HCT116 (cell line): ENCODE measurements at regions not wholly inside any gene's neighbourhood (a gene's known extent, or its start where the extent isn't known, plus 50 kb on each side); places are given as distances from the start of the nearest gene placed in this dataset.
A peak's percentile ranks its signal among the peaks of the same experiment; 100 is the strongest.

ENCODE experiments used
- ATAC-seq: fragments of 200-7000 bp; cut with Tn5 transposase; 2 replicates; pipeline ENCODE4 v1.9.1; 2020; ENCODE audit warnings: mild to moderate bottlenecking, moderate library complexity
- BruUV-seq: library from RNA; stranded (reverse); fragments of 400-500 nt; replicated peaks from 2 replicates; lab custom pipeline; 2021; lab: Mats Ljungman, UMichigan
- CTCF ChIA-PET: fragments of 300-600 bp; sonication (Branson Sonifier 250); formaldehyde crosslinking; loops from one replicate; lab custom pipeline; 2021; ENCODE audit warnings: antibody characterized with exemption; lab: Charles Lee
- POLR2A ChIA-PET: fragments of 300-600, 350-600 bp; sonication (Branson Sonifier 250); formaldehyde crosslinking; loops from one replicate; lab custom pipeline; 2021; ENCODE audit warnings: antibody characterized with exemption; lab: Charles Lee
- RAD21 ChIA-PET, 2 experiments: fragments of 300-600 bp; sonication (Branson Sonifier 250); formaldehyde crosslinking; loops; one replicate each; lab custom pipeline; 2023; ENCODE audit warnings: low total read pairs in 2 of 2; ENCODE audit not compliant: uncharacterized antibody in 2 of 2, unreplicated experiment in 2 of 2, low non-redundant PET in 1 of 2; lab: Charles Lee
- DNase-seq: peaks from one replicate; pipeline ENCODE4 v3.0.0-alpha.2; 2010; ENCODE audit warnings: low read depth, low spot score
- H2AFZ ChIP-seq: fragments of 200-600 bp; shearing (Covaris generic), sonication (generic); 2 replicates; pipeline ENCODE4 v1.6.1; 2017; ENCODE audit warnings: low read depth, mixed run types, mixed read lengths, antibody characterized with exemption, low read length; ENCODE audit not compliant: poor library complexity, severe bottlenecking
- H3K27ac ChIP-seq: 2 replicates; pipeline ENCODE4 v1.5.1; 2012; ENCODE audit warnings: low read depth, low read length
- H3K27me3 ChIP-seq: fragments of 200-600 bp; sonication (generic); 2 replicates; pipeline ENCODE4 v1.6.1; 2016; ENCODE audit warnings: mixed run types, low read length, mixed read lengths; ENCODE audit not compliant: insufficient read depth
- H3K36me3 ChIP-seq, 2 experiments: fragments of 200-500 bp in 1 of 2; fragments of 200-600 bp in 1 of 2; sonication (Bioruptor generic) in 1 of 2; sonication (generic) in 1 of 2; 2 replicates each; pipeline versions ENCODE4 v1.5.1 to v1.6.1; 2014 to 2016; ENCODE audit warnings: low read length in 2 of 2, inconsistent platforms in 1 of 2, mixed read lengths in 1 of 2, mixed run types in 1 of 2; ENCODE audit not compliant: insufficient read depth in 2 of 2, control insufficient read depth in 1 of 2
- H3K4me1 ChIP-seq, 2 experiments: fragments of 200-600 bp in 1 of 2; sonication (generic) in 1 of 2; 2 replicates each; pipeline versions ENCODE4 v1.5.1 to v1.6.1; 2012 to 2017; ENCODE audit warnings: low read length in 2 of 2, inconsistent platforms in 1 of 2, mild to moderate bottlenecking in 1 of 2, mixed read lengths in 1 of 2, mixed run types in 1 of 2, moderate library complexity in 1 of 2; ENCODE audit not compliant: insufficient read depth in 2 of 2, control insufficient read depth in 1 of 2
- H3K4me2 ChIP-seq: fragments of 200-600 bp; sonication (generic); 2 replicates; pipeline ENCODE4 v1.6.1; 2017; ENCODE audit warnings: mixed run types, low read length, mixed read lengths
- H3K4me3 ChIP-seq, 2 experiments: fragments of 200-600 bp in 1 of 2; sonication (generic) in 1 of 2; replicated peaks in 1 of 2; 2 replicates each; pipeline ENCODE4 v1.5.1; 2011 to 2016; ENCODE audit warnings: low read length in 2 of 2, control low read depth in 1 of 2, low read depth in 1 of 2, mild to moderate bottlenecking in 1 of 2, mixed read lengths in 1 of 2, mixed run types in 1 of 2
- H3K79me2 ChIP-seq: fragments of 200-600 bp; sonication (generic); 2 replicates; pipeline ENCODE4 v1.6.1; 2017; ENCODE audit warnings: mild to moderate bottlenecking, mixed run types, low read length, moderate library complexity, mixed read lengths; ENCODE audit not compliant: insufficient read depth
- H3K9ac ChIP-seq: fragments of 200-600 bp; sonication (generic); 2 replicates; pipeline ENCODE4 v1.6.1; 2016; ENCODE audit warnings: low read length, mixed read lengths
- H3K9me2 ChIP-seq: fragments of 200-600 bp; sonication (generic), shearing (Covaris generic); 2 replicates; pipeline ENCODE4 v1.6.1; 2017; ENCODE audit warnings: mixed run types, mild to moderate bottlenecking, moderate library complexity; ENCODE audit not compliant: insufficient read depth
- H3K9me3 ChIP-seq, 2 experiments: fragments of 200-500 bp in 1 of 2; fragments of 200-600 bp in 1 of 2; sonication (Bioruptor generic) in 1 of 2; sonication (generic) in 1 of 2; 2 replicates each; pipeline ENCODE4 v1.6.1; 2014 to 2017; ENCODE audit warnings: low read length in 2 of 2, mixed read lengths in 2 of 2, inconsistent platforms in 1 of 2, low read depth in 1 of 2, mild to moderate bottlenecking in 1 of 2, mixed run types in 1 of 2, moderate library complexity in 1 of 2; ENCODE audit not compliant: control insufficient read depth in 1 of 2, insufficient read depth in 1 of 2
- H4K20me1 ChIP-seq: fragments of 200-600 bp; sonication (generic), shearing (Covaris generic); 2 replicates; pipeline ENCODE4 v1.6.1; 2017; ENCODE audit warnings: mixed run types, mild to moderate bottlenecking, moderate library complexity; ENCODE audit not compliant: insufficient read depth
- CTCF ChIP-seq, 3 experiments: fragments of 200-600 bp in 1 of 3; sonication (generic) in 1 of 3; IDR thresholded peaks in 2 of 3; conservative IDR thresholded peaks in 1 of 3; 2 replicates each; pipeline ENCODE4 v1.5.1; 2012 to 2017; ENCODE audit warnings: low read depth in 2 of 3, low read length in 2 of 3, antibody characterized with exemption in 1 of 3, borderline replicate concordance in 1 of 3, control low read depth in 1 of 3, mild to moderate bottlenecking in 1 of 3, mixed read lengths in 1 of 3, mixed run types in 1 of 3, moderate library complexity in 1 of 3; ENCODE audit not compliant: insufficient read depth in 1 of 3
- EGR1 ChIP-seq: IDR thresholded peaks from 2 replicates; pipeline ENCODE4 v1.6.1; 2012; ENCODE audit warnings: low read depth
- ELF1 ChIP-seq: IDR thresholded peaks from 2 replicates; pipeline ENCODE4 v1.6.1; 2012; ENCODE audit warnings: low read depth, borderline replicate concordance
- EZH2 ChIP-seq: fragments of 200-600 bp; sonication (generic); IDR thresholded peaks from 2 replicates; pipeline ENCODE4 v1.6.1; 2017; ENCODE audit warnings: antibody characterized with exemption, mixed run types
- EZH2phosphoT487 ChIP-seq: fragments of 200-600 bp; IDR thresholded peaks from 2 replicates; pipeline ENCODE4 v1.6.1; 2018; ENCODE audit warnings: antibody characterized with exemption, borderline replicate concordance
- FOSL1 ChIP-seq: IDR thresholded peaks from 2 replicates; pipeline ENCODE4 v1.6.1; 2012; ENCODE audit warnings: low read depth
- POLR2AphosphoS5 ChIP-seq: IDR thresholded peaks from 2 replicates; pipeline ENCODE4 v1.6.1; 2011; ENCODE audit warnings: mild to moderate bottlenecking, low read depth, low read length, moderate library complexity
- RAD21 ChIP-seq: IDR thresholded peaks from 2 replicates; pipeline ENCODE4 v1.6.1; 2012; ENCODE audit warnings: low read depth, mild to moderate bottlenecking
- SIN3A ChIP-seq: IDR thresholded peaks from 2 replicates; pipeline ENCODE4 v1.6.1; 2012; ENCODE audit warnings: low read depth
- SRF ChIP-seq: IDR thresholded peaks from 2 replicates; pipeline ENCODE4 v1.6.1; 2012; ENCODE audit warnings: low read depth
- TCF7L2 ChIP-seq: IDR thresholded peaks from 2 replicates; pipeline ENCODE4 v1.7.0; 2011; ENCODE audit warnings: borderline replicate concordance, inconsistent platforms; ENCODE audit not compliant: insufficient read depth, insufficient read length; ENCODE audit errors: extremely low read depth
- ZFX ChIP-seq: fragments of 450-650 bp; IDR thresholded peaks from 2 replicates; pipeline ENCODE4 v1.6.1; 2017
- intact Hi-C: fragments of 100-400 bp; cut with micrococcal nuclease; formaldehyde crosslinking; loops from 2 replicates; pipeline ENCODE4 v1.10.0; 2022
- TF ChIP-seq, protein P1 (sequence below): IDR thresholded peaks from 2 replicates; pipeline ENCODE4 v1.6.1; 2011; ENCODE audit warnings: mild to moderate bottlenecking, low read length, moderate library complexity; ENCODE audit not compliant: insufficient replicate concordance; ENCODE audit errors: extremely low read depth

DNA sequence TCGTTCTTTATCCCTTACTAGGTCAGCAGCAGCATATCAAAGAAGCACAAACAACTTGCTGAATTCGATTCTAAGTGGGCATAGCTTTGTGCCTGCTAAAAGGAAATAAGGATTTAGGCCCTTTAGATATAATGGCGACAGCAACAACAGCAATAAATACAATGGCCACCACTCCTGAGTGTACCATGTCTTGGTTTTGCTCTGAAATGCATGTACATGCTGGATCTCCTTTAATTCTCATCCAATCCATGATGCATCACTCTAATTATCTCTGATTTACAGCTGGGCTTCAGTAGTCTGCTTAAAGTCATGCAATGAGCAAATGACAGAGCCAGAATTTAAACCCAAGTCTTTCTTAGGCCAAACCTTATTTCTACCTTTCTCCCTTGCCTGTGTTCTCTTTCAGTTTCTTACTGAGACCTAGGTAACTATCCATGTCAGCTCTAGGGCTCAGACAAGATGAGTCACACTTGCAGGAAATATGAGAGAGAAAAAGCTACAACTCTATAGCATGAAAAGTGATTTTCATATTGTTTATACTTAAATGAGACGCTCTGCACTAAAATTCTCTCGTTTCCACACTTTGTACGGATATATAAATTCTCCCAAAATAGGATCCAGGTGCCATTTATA lies 111.8 kb downstream of the HMHB1 start:
- ATAC-seq (no peak), DNase-seq (no peak)
- Histone ChIP-seq H3K27ac (no peak overlapping the region), H3K4me3 (no peak overlapping the region), H3K79me2 (no peaks in the 10 kb centered on the region), H3K4me1 (peaks cover 0 to 40% of the 10 kb centered on the region in 2 experiments; a peak in 3 of 4 replicates), H3K27me3 (no peaks in the 10 kb centered on the region), H2AFZ (peak overlapping the region; percentile 66), H3K9me3 (no peaks in the 10 kb centered on the region), H3K9ac (no peak overlapping the region), H3K36me3 (no peaks in the 10 kb centered on the region), H3K9me2 (no peaks in the 10 kb centered on the region), H4K20me1 (no peaks in the 10 kb centered on the region), H3K4me2 (peak overlapping the region; percentile 11; the same call in 1 of the 2 replicates)
- intact Hi-C loops, result no loop called here
- no TSS peak for BruUV-seq
- ChIA-PET POLR2A (no interaction called here), RAD21 (no interaction called here), CTCF (interaction anchor here (0.6 kb wide), 1 partner anchor 44 kb away, joined by 3 read pairs; no protein-coding TSS in a partner anchor)
- TF ChIP-seq CTCF (IDR thresholded peaks at IDR 0.05 in 2 of 3, conservative IDR thresholded peaks at IDR 0.05 in 1 of 3; ENCODE audit: borderline replicate concordance in 1 of 3, insufficient read depth in 1 of 3, low read depth in 2 of 3, low read length in 2 of 3), result no peak
- TF ChIP-seq SRF, result no peak
- no peak for TF ChIP-seq ZFX
- no peak for TF ChIP-seq POLR2AphosphoS5
- no peak for TF ChIP-seq FOSL1
- TF ChIP-seq EGR1, result no peak
- TF ChIP-seq, protein P1, sequence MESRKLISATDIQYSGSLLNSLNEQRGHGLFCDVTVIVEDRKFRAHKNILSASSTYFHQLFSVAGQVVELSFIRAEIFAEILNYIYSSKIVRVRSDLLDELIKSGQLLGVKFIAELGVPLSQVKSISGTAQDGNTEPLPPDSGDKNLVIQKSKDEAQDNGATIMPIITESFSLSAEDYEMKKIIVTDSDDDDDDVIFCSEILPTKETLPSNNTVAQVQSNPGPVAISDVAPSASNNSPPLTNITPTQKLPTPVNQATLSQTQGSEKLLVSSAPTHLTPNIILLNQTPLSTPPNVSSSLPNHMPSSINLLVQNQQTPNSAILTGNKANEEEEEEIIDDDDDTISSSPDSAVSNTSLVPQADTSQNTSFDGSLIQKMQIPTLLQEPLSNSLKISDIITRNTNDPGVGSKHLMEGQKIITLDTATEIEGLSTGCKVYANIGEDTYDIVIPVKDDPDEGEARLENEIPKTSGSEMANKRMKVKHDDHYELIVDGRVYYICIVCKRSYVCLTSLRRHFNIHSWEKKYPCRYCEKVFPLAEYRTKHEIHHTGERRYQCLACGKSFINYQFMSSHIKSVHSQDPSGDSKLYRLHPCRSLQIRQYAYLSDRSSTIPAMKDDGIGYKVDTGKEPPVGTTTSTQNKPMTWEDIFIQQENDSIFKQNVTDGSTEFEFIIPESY, result no peak
- TF ChIP-seq SIN3A, result no peak
- no peak for TF ChIP-seq EZH2
- no peak for TF ChIP-seq ELF1
- TF ChIP-seq TCF7L2, result no peak
- TF ChIP-seq EZH2phosphoT487, result no peak
- TF ChIP-seq RAD21, result no peak
